UCSD-AML1 (cell line): ENCODE measurements at regions not wholly inside any gene's neighbourhood (a gene's known extent, or its start where the extent isn't known, plus 50 kb on each side); places are given as distances from the start of the nearest gene placed in this dataset.

ENCODE experiments used
- DNase-seq: peaks from one replicate; lab custom pipeline; 2025; ENCODE audit not compliant: unreplicated experiment; lab: John Stamatoyannopoulos, UW

- no peak for DNase-seq
Measured at GRCh38 chr17:79356839-79357447, 253.9 kb downstream of the RBFOX3 start.

- DNase-seq = no peak
Measured at GRCh38 chr17:79355165-79355564, 255.7 kb downstream of the RBFOX3 start.

GRCh38 chr17:79354173-79354820 is 256.6 kb downstream of the RBFOX3 start:
- DNase-seq = no peak

GRCh38 chr17:79353548-79353947 is 257.3 kb downstream of the RBFOX3 start:
- no peak for DNase-seq

GRCh38 chr17:79353016-79353415 is 257.8 kb downstream of the RBFOX3 start:
- DNase-seq = no peak

GRCh38 chr17:79350533-79350932 is 260.3 kb downstream of the RBFOX3 start:
- DNase-seq = no peak

GRCh38 chr17:79349506-79350400 is 261.1 kb downstream of the RBFOX3 start:
- DNase-seq = no peak

- DNase-seq = no peak
Measured at GRCh38 chr17:79342376-79342775, 267.8 kb downstream of the ENGASE start.

GRCh38 chr17:79341816-79342215 is 267.2 kb downstream of the ENGASE start:
- no peak for DNase-seq

GRCh38 chr17:79341222-79341780 is 266.7 kb downstream of the ENGASE start:
- no peak for DNase-seq

GRCh38 chr17:79340333-79341221 is 266.0 kb downstream of the ENGASE start:
- no peak for DNase-seq

GRCh38 chr17:79339321-79339720 is 264.7 kb downstream of the ENGASE start:
- DNase-seq = no peak

GRCh38 chr17:79338604-79339003 is 264.0 kb downstream of the ENGASE start:
- no peak for DNase-seq

- no peak for DNase-seq
Measured at GRCh38 chr17:79338152-79338551, 263.5 kb downstream of the ENGASE start.

- DNase-seq = no peak
Measured at GRCh38 chr17:79337053-79337452, 262.4 kb downstream of the ENGASE start.

GRCh38 chr17:79335456-79335855 is 260.8 kb downstream of the ENGASE start:
- no peak for DNase-seq

GRCh38 chr17:79332011-79332554 is 257.5 kb downstream of the ENGASE start:
- no peak for DNase-seq

- DNase-seq = no peak
Measured at GRCh38 chr17:79331492-79331891, 256.9 kb downstream of the ENGASE start.

- no peak for DNase-seq
Measured at GRCh38 chr17:79330696-79331095, 256.1 kb downstream of the ENGASE start.

GRCh38 chr17:79330229-79330628 is 255.6 kb downstream of the ENGASE start:
- DNase-seq = no peak
